Activated CD4-positive, alpha-beta T cell treated with anti-CD3 and anti-CD28 coated beads, Interleukin-2, amount 10 ng/mL, durations not matched to agents 24 days and 14 days (primary cell): ENCODE measurements at regions not wholly inside any gene's neighbourhood (a gene's known extent, or its start where the extent isn't known, plus 50 kb on each side); places are given as distances from the start of the nearest gene placed in this dataset.
"Not testable (repeated sequence)": the region's sequence is repeated elsewhere in the genome, so short reads cannot be mapped to it uniquely, and the experiment has no call there.

Experiments used
- DNase-seq: peaks from one replicate; pipeline ENCODE4 v3.0.0; 2022
- H3K27ac Mint-ChIP-seq: one replicate; pipeline ENCODE4 v1.8.0; 2022; ENCODE audit warnings: mild to moderate bottlenecking, mixed read lengths
- H3K27me3 Mint-ChIP-seq: one replicate; pipeline ENCODE4 v1.8.0; 2022; ENCODE audit warnings: mixed read lengths
- H3K36me3 Mint-ChIP-seq: one replicate; pipeline ENCODE4 v1.8.0; 2022; ENCODE audit warnings: low read depth, mild to moderate bottlenecking, mixed read lengths
- H3K4me1 Mint-ChIP-seq: one replicate; pipeline ENCODE4 v1.8.0; 2021; ENCODE audit warnings: mixed read lengths
- H3K4me3 Mint-ChIP-seq: one replicate; pipeline ENCODE4 v1.8.0; 2022; ENCODE audit warnings: mild to moderate bottlenecking, moderate library complexity, mixed read lengths
- H3K9me3 Mint-ChIP-seq: one replicate; pipeline ENCODE4 v1.8.0; 2021; ENCODE audit warnings: mixed read lengths
- intact Hi-C: fragments of 100-400 bp; cut with micrococcal nuclease; formaldehyde crosslinking; loops from one replicate; pipeline ENCODE4 v1.15.1; 2023

GRCh38 chr1:232579958-232580941 is 49.7 kb downstream of the SIPA1L2 start:
- no peak for DNase-seq
- Mint-ChIP-seq H3K4me3 (peak overlapping the region; percentile 65), H3K36me3 (no peaks in the 10 kb centered on the region), H3K27me3 (no peaks in the 10 kb centered on the region), H3K4me1 (peaks cover 42% of the 10 kb centered on the region), H3K27ac (peak overlapping the region; percentile 81), H3K9me3 (peaks cover 9% of the 10 kb centered on the region)
- intact Hi-C loops = no loop called here

GRCh38 chr1:232579466-232579865 is 50.5 kb downstream of the SIPA1L2 start:
- Mint-ChIP-seq H3K9me3 (peaks cover 5% of the 10 kb centered on the region), H3K36me3 (no peaks in the 10 kb centered on the region), H3K4me1 (peaks cover 42% of the 10 kb centered on the region), H3K27ac (peak overlapping the region; percentile 81), H3K27me3 (no peaks in the 10 kb centered on the region), H3K4me3 (peak overlapping the region; percentile 65)
- intact Hi-C loops = no loop called here
- no peak for DNase-seq

GRCh38 chr1:232578651-232579195 is 51.2 kb downstream of the SIPA1L2 start:
- H3K4me3 Mint-ChIP-seq = peak overlapping the region; percentile 65
- peaks cover 42% of the 10 kb centered on the region for H3K4me1 Mint-ChIP-seq
- peak; percentile 79 for DNase-seq
- no peaks in the 10 kb centered on the region for H3K27me3 Mint-ChIP-seq
- H3K36me3 Mint-ChIP-seq = no peaks in the 10 kb centered on the region
- peaks cover 3% of the 10 kb centered on the region for H3K9me3 Mint-ChIP-seq
- intact Hi-C loops = no loop called here
- peak overlapping the region; percentile 81 for H3K27ac Mint-ChIP-seq

GRCh38 chr1:232577772-232578171 is 52.2 kb downstream of the SIPA1L2 start:
- H3K9me3 Mint-ChIP-seq = no peaks in the 10 kb centered on the region
- intact Hi-C loops = no loop called here
- peaks cover 43% of the 10 kb centered on the region for H3K4me1 Mint-ChIP-seq
- H3K36me3 Mint-ChIP-seq = no peaks in the 10 kb centered on the region
- peak overlapping the region; percentile 17 for H3K4me3 Mint-ChIP-seq
- H3K27me3 Mint-ChIP-seq = no peaks in the 10 kb centered on the region
- DNase-seq = peak; percentile 68
- peak overlapping the region; percentile 9 for H3K27ac Mint-ChIP-seq

- Mint-ChIP-seq H3K27ac (no peak overlapping the region), H3K9me3 (no peaks in the 10 kb centered on the region), H3K27me3 (no peaks in the 10 kb centered on the region), H3K36me3 (no peaks in the 10 kb centered on the region), H3K4me1 (peaks cover 41% of the 10 kb centered on the region), H3K4me3 (no peak overlapping the region)
- no peak for DNase-seq
- intact Hi-C loops = no loop called here
Measured at GRCh38 chr1:232576537-232576936, 53.4 kb downstream of the SIPA1L2 start.

GRCh38 chr1:232575763-232576040 is 54.2 kb downstream of the SIPA1L2 start:
- no peaks in the 10 kb centered on the region for H3K36me3 Mint-ChIP-seq
- no peak overlapping the region for H3K4me3 Mint-ChIP-seq
- intact Hi-C loops = no loop called here
- no peaks in the 10 kb centered on the region for H3K27me3 Mint-ChIP-seq
- DNase-seq = no peak
- H3K27ac Mint-ChIP-seq = no peak overlapping the region
- peaks cover 37% of the 10 kb centered on the region for H3K4me1 Mint-ChIP-seq
- no peaks in the 10 kb centered on the region for H3K9me3 Mint-ChIP-seq

GRCh38 chr1:232574889-232575762 is 54.8 kb downstream of the SIPA1L2 start:
- H3K36me3 Mint-ChIP-seq = no peaks in the 10 kb centered on the region
- no peak for DNase-seq
- H3K9me3 Mint-ChIP-seq = no peaks in the 10 kb centered on the region
- H3K4me1 Mint-ChIP-seq = peaks cover 31% of the 10 kb centered on the region
- no peak overlapping the region for H3K4me3 Mint-ChIP-seq
- intact Hi-C loops = no loop called here
- H3K27ac Mint-ChIP-seq = no peak overlapping the region
- H3K27me3 Mint-ChIP-seq = no peaks in the 10 kb centered on the region

GRCh38 chr1:232574077-232574476 is 55.9 kb downstream of the SIPA1L2 start:
- Mint-ChIP-seq H3K27ac (no peak overlapping the region), H3K36me3 (no peaks in the 10 kb centered on the region), H3K9me3 (no peaks in the 10 kb centered on the region), H3K27me3 (no peaks in the 10 kb centered on the region), H3K4me3 (no peak overlapping the region), H3K4me1 (peaks cover 21% of the 10 kb centered on the region)
- DNase-seq = no peak
- intact Hi-C loops = no loop called here

GRCh38 chr1:232571523-232571922 is 58.4 kb downstream of the SIPA1L2 start:
- Mint-ChIP-seq H3K4me1 (peaks cover 7% of the 10 kb centered on the region), H3K36me3 (no peaks in the 10 kb centered on the region), H3K27ac (no peak overlapping the region), H3K4me3 (no peak overlapping the region), H3K9me3 (no peaks in the 10 kb centered on the region), H3K27me3 (no peaks in the 10 kb centered on the region)
- intact Hi-C loops = no loop called here
- DNase-seq = no peak

GRCh38 chr1:232570007-232570406 is 59.9 kb downstream of the SIPA1L2 start:
- no peaks in the 10 kb centered on the region for H3K9me3 Mint-ChIP-seq

GRCh38 chr1:232569554-232569921 is 60.4 kb downstream of the SIPA1L2 start:
- H3K27me3 Mint-ChIP-seq, H3K4me3 Mint-ChIP-seq, H3K36me3 Mint-ChIP-seq, intact Hi-C loops, H3K4me1 Mint-ChIP-seq, H3K9me3 Mint-ChIP-seq, H3K27ac Mint-ChIP-seq, DNase-seq: not testable (repeated sequence)

More at GRCh38 chr1:232570007-232570406, 59.9 kb downstream of the SIPA1L2 start:
- peaks cover 5% of the 10 kb centered on the region for H3K4me1 Mint-ChIP-seq
- no peak overlapping the region for H3K4me3 Mint-ChIP-seq
- intact Hi-C loops = no loop called here
- no peak overlapping the region for H3K27ac Mint-ChIP-seq
- no peaks in the 10 kb centered on the region for H3K36me3 Mint-ChIP-seq
- peaks cover 2% of the 10 kb centered on the region for H3K27me3 Mint-ChIP-seq
- DNase-seq = no peak

GRCh38 chr1:232568906-232569553 is 60.9 kb downstream of the SIPA1L2 start:
- Mint-ChIP-seq H3K27ac (no peak overlapping the region), H3K4me1 (peaks cover 5% of the 10 kb centered on the region), H3K4me3 (no peak overlapping the region), H3K9me3 (no peaks in the 10 kb centered on the region), H3K36me3 (no peaks in the 10 kb centered on the region), H3K27me3 (peaks cover 2% of the 10 kb centered on the region)
- intact Hi-C loops = no loop called here
- no peak for DNase-seq

- Mint-ChIP-seq H3K9me3 (no peaks in the 10 kb centered on the region), H3K4me3 (no peak overlapping the region), H3K27ac (no peak overlapping the region), H3K4me1 (peaks cover 4% of the 10 kb centered on the region), H3K36me3 (no peaks in the 10 kb centered on the region), H3K27me3 (peaks cover 2% of the 10 kb centered on the region)
- no peak for DNase-seq
- intact Hi-C loops = no loop called here
Measured at GRCh38 chr1:232568331-232568852, 61.5 kb downstream of the SIPA1L2 start.
